ENCODE measurements at regions not wholly inside any gene's neighbourhood (a gene's known extent, or its start where the extent isn't known, plus 50 kb on each side); places are given as distances from the start of the nearest gene placed in this dataset.

DNA sequence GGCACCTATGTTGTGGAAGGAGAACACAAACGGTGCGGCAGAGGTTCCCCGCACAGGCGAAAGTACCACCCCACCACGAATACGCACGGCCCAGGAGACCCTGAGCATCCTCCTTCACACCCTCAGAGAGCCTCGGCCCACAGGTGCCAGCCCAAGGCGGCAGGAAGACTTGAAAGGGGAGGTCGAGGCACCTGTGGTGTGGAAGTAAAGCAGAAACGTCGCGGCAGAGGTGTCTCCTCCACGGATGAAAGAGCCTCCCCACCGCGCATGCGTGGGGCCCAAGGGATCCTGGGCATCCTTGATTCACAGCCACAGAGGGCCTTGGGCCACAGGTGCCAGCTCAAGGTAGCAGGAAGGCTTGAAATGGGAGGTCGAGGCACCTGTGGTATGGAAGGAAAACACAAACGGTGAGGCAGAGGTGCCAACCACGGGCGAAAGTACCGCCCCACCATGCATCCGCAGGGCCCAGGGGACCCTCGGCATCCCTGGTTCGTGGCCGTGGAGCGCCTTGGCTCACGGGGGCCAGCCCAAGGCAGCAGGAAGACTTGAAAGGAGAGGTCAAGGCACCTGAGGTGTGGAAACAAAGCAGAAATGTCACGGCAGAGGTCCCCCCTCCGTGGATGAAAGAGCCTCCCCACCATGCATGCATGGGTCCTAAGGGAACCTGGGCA lies 380.1 kb downstream of the ALG10 start:
- TF ChIP-seq ZNF274 (IDR thresholded peaks at IDR 0.05; ENCODE audit: low read depth, low read length) (no peak), SUZ12 (IDR thresholded peaks at IDR 0.05; ENCODE audit: extremely low read depth, insufficient read depth, insufficient read length) (no peak)
